ENCODE measurements at regions not wholly inside any gene's neighbourhood (a gene's known extent, or its start where the extent isn't known, plus 50 kb on each side); places are given as distances from the start of the nearest gene placed in this dataset.
A peak's percentile ranks its signal among the peaks of the same experiment; 100 is the strongest.

DNA sequence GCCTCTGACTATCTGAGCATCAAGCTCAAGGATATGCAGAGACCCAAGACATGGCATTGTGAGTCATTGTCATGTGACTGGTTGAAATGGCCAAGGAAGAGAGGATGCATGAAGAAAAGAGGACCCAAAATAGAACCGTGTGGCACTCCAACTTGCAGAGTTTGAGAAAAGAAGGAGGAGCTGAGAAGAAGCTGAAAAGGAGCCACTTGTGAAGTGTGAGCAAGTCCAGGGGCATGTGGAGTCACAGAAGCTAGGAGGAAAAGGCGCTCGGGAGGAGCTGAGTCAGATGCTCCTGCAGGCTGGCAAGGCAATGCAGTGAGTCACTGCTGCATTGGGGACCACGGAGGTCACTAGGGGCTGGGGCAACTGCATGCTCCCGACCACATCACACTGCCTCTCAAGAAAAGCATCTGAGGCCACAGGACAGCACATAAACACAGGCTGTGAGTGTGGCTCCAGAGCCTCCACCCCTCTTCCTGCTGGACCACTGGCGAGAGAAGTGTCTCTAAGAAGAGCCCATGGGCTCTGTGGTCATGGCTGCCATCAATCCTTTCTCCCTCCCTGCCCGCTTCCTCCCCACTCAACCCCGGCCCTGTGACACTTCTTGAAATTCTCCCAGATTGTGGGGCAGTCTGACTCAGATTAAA is 197.6 kb downstream of the DRD1 start:
- FAIRE-seq: no peak
- Histone ChIP-seq H3K36me3 (ENCODE audit: control insufficient read depth, insufficient read depth, low read length) (no peaks in the 10 kb centered on the region), H3K4me3 (ENCODE audit: low read depth, low read length) (no peak overlapping the region), H3K27me3 (ENCODE audit: control insufficient read depth, insufficient read depth, low read length) (no peaks in the 10 kb centered on the region)
- TF ChIP-seq, protein P1, sequence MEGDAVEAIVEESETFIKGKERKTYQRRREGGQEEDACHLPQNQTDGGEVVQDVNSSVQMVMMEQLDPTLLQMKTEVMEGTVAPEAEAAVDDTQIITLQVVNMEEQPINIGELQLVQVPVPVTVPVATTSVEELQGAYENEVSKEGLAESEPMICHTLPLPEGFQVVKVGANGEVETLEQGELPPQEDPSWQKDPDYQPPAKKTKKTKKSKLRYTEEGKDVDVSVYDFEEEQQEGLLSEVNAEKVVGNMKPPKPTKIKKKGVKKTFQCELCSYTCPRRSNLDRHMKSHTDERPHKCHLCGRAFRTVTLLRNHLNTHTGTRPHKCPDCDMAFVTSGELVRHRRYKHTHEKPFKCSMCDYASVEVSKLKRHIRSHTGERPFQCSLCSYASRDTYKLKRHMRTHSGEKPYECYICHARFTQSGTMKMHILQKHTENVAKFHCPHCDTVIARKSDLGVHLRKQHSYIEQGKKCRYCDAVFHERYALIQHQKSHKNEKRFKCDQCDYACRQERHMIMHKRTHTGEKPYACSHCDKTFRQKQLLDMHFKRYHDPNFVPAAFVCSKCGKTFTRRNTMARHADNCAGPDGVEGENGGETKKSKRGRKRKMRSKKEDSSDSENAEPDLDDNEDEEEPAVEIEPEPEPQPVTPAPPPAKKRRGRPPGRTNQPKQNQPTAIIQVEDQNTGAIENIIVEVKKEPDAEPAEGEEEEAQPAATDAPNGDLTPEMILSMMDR (IDR thresholded peaks at IDR 0.05; ENCODE audit: insufficient read depth, low read length, severe bottlenecking): no peak
- peak; percentile 94 for DNase-seq (ENCODE audit: low read depth)

DNA sequence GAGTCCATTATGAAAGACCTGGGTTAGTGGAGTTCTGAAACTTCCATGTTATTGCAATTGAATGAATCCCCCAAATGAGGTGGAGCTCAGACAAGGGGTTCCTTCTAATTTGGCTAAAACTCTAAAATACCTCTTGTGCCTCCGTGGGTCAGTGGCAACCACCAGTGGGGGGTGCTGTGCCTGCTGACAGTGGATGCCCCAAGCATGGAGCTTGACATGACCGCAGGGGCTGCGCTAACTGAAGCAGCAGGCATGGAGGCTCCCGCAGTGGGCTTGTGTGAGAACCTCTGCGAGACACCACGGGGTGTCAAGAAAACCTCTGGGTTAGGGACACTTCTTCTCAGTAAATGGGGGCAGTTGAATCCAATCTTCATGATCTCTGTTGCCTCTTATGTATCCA is 200.5 kb downstream of the DRD1 start:
- Histone ChIP-seq H3K36me3 (ENCODE audit: control insufficient read depth, insufficient read depth, low read length) (no peaks in the 10 kb centered on the region), H3K27me3 (ENCODE audit: control insufficient read depth, insufficient read depth, low read length) (no peaks in the 10 kb centered on the region), H3K4me3 (ENCODE audit: low read depth, low read length) (no peak overlapping the region)
- TF ChIP-seq, protein P1 (IDR thresholded peaks at IDR 0.05; ENCODE audit: insufficient read depth, low read length, severe bottlenecking): no peak
- FAIRE-seq: no peak
- DNase-seq (ENCODE audit: low read depth): no peak

DNA sequence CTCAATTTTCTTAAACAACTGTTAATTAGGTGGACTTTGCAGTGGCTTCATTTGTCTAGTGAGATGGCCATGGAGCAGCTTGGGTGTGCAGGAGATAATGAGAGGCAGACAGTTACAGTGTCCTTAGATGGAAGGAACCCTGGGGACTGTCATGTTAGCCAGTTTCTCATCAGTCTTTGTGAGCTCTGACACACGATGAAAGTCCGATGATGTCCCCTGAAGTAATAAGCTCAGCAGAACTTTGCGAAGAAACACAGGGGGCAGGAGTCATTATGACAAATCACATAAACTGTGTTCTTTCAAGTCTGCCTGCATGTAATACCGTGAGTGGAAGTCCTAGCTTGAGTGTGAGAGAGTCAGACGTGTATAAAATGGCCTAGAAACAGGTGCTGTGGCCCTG is 201.8 kb downstream of the DRD1 start:
- Histone ChIP-seq H3K36me3 (ENCODE audit: control insufficient read depth, insufficient read depth, low read length) (no peaks in the 10 kb centered on the region), H3K27me3 (ENCODE audit: control insufficient read depth, insufficient read depth, low read length) (peaks cover 3% of the 10 kb centered on the region), H3K4me3 (ENCODE audit: low read depth, low read length) (no peak overlapping the region)
- FAIRE-seq (no peak), DNase-seq (ENCODE audit: low read depth) (no peak)
- TF ChIP-seq, protein P1 (IDR thresholded peaks at IDR 0.05; ENCODE audit: insufficient read depth, low read length, severe bottlenecking): no peak

DNA sequence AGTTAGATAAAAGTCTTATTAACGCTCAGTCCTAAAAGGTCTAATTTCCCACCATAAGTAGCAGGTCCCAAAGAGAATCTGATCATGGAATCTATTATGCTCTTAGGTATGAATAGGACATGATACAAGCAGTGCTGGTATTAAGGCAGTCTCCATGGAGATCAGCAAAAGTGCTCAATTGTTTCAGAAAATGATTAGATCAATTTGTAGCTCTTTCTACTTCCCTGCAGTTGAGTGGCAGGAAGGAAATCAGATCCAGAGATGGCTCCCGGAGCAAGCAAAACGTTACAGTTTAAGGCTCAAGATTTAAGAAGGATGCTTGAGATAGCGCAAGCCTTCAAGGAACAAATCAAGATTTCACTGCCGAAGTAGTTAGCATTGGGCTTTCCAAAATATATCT is 205.7 kb downstream of the DRD1 start:
- H3K36me3 ChIP-seq (ENCODE audit: control insufficient read depth, insufficient read depth, low read length): no peaks in the 10 kb centered on the region
- no peak overlapping the region for H3K4me3 ChIP-seq (ENCODE audit: low read depth, low read length)
- no peak for FAIRE-seq
- H3K27me3 ChIP-seq (ENCODE audit: control insufficient read depth, insufficient read depth, low read length): peaks cover 3% of the 10 kb centered on the region
- no peak for DNase-seq (ENCODE audit: low read depth)
- TF ChIP-seq, protein P1 (IDR thresholded peaks at IDR 0.05; ENCODE audit: insufficient read depth, low read length, severe bottlenecking): no peak

DNA sequence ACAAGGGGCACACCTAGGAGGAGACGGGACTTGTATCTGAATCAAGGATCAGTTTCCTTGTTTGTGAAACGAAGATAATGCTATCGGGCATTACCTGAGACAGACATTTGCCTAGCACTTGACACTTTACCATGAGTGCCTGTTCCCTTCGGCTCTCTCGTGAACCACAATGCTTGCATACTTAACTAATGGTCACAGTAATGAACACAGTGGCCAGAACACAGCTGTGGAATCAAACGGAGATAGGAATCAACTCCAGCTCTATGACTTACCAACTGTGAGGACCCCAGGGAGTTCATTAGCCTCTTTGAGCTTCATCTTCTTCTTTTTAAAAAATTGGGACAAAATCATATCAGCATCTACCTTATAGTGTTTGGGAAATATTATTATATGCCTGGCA is 207.8 kb downstream of the DRD1 start:
- Histone ChIP-seq H3K4me3 (ENCODE audit: low read depth, low read length) (no peak overlapping the region), H3K36me3 (ENCODE audit: control insufficient read depth, insufficient read depth, low read length) (no peaks in the 10 kb centered on the region), H3K27me3 (ENCODE audit: control insufficient read depth, insufficient read depth, low read length) (peaks cover 3% of the 10 kb centered on the region)
- TF ChIP-seq, protein P1 (IDR thresholded peaks at IDR 0.05; ENCODE audit: insufficient read depth, low read length, severe bottlenecking): no peak
- FAIRE-seq: no peak
- DNase-seq (ENCODE audit: low read depth): no peak
